T47D (cell line): ENCODE measurements at regions not wholly inside any gene's neighbourhood (a gene's known extent, or its start where the extent isn't known, plus 50 kb on each side); places are given as distances from the start of the nearest gene placed in this dataset.

Experiments used
- DNase-seq, 2 experiments: peaks; one replicate each; pipeline versions ENCODE4 v3.0.0 to v3.0.0-alpha.2; 2011 to 2012; ENCODE audit warnings: low read depth in 1 of 2, low spot score in 1 of 2
- JUND ChIP-seq: IDR thresholded peaks from 2 replicates; pipeline ENCODE4 v1.6.1; 2012; ENCODE audit warnings: low read depth
- in situ Hi-C: cut with HindIII; loops from 2 replicates; pipeline ENCODE4 v1.10.0; 2016; ENCODE audit warnings: low sequenced_read_pairs, low pct_unique_long_range_greater_than_20kb

DNA sequence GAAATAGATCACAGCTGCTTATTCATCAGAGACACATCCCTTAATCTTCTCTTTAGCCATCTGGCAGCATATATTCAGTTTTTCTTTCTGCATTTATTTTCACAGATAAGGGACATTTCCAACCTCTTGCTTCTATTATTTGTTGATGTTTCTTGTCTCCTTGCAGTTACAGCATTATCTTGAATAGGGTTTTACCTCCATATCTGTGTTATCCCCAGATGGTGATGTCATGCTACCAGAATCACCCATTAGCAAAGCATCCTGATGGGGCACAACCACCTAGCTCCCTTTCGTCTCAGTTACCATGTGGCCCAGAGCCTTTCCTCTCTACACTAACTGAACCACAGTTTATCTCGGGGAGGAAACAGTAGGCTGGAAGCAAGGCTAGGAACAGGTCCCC lies 483.9 kb downstream of the FOXO1 start:
- no peak for TF ChIP-seq JUND
- in situ Hi-C loops = no loop called here
- DNase-seq = no peak

- TF ChIP-seq JUND = no peak
- no peak for DNase-seq
- in situ Hi-C loops = no loop called here
Observed at GRCh38 chr13:40185414-40185813, 481.0 kb downstream of the FOXO1 start.

- in situ Hi-C loops = no loop called here
- DNase-seq = no peak
- TF ChIP-seq JUND = no peak
Observed at GRCh38 chr13:40186041-40186440, 480.4 kb downstream of the FOXO1 start.

GRCh38 chr13:40186626-40187323 lies 479.7 kb downstream of the FOXO1 start:
- DNase-seq = no peak
- TF ChIP-seq JUND = no peak
- in situ Hi-C loops = no loop called here

GRCh38 chr13:40187324-40187795 lies 479.1 kb downstream of the FOXO1 start:
- TF ChIP-seq JUND = no peak
- no peak for DNase-seq
- in situ Hi-C loops = no loop called here

GRCh38 chr13:40187841-40188591 lies 478.4 kb downstream of the FOXO1 start:
- no peak for DNase-seq
- TF ChIP-seq JUND = no peak
- in situ Hi-C loops = no loop called here

GRCh38 chr13:40189426-40189825 lies 477.0 kb downstream of the FOXO1 start:
- in situ Hi-C loops = no loop called here
- no peak for TF ChIP-seq JUND
- DNase-seq = no peak

GRCh38 chr13:40189898-40190630 lies 476.4 kb downstream of the FOXO1 start:
- TF ChIP-seq JUND = no peak
- DNase-seq = no peak
- in situ Hi-C loops = no loop called here

DNA sequence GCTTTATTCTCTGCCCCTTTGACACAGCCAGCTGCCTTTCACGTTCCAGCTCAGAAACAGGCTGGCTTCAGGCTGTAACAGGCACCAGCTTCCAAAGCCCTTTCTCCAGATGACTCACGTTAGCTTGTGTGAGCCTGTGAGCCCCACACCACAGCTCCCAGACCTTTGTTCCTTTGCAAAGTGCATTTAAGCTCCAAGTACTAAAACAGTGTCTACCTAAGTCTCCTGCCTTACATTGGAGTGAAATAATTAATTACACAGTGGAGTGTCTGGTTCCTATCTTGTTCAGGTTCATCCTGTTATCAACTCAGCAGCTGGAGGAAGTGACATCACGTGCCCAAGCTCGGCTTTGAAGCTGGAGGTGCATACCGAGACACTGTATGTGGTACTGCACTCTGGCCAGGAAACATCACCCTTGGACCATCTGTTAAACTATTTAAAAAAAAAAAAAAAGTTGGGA lies 475.8 kb downstream of the FOXO1 start:
- in situ Hi-C loops = no loop called here
- no peak for DNase-seq
- no peak for TF ChIP-seq JUND

DNA sequence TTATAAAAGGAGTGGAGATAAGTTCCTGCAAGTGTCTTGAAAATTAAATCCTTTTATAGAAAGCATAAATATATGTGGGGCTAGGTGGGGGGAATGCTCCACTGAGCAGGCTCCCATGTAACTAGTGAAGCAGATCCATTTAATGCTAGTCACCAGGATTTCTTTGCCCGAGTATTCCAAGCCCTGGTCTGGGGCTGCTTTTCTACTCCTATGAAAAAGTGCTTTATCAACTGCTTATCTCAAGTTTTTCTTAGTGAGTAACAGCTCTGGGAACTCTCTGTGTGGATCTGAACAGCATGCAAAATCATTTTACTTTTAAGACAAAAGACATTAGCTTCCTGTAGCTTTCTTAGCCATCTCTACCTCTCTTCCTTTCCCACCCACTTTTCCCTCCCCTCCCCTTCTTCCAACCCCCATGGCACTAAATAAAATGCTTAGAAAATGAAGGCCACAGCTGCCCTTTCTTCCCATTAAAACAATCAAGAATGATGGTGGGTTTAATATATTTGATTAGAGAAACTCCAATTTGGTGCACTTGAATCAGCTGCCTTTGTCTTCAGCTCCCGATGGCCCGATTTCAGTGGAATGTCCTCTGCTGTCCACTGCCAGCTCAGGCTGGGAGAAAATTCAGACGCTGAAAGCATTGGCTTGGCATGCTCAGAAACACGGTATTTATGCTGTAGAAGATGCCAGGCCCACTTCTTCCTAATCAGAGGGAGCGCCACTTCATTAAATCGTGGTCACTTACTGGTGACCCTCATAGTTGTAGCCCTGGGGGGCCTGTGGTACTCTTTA lies 475.1 kb downstream of the FOXO1 start:
- DNase-seq = no peak
- in situ Hi-C loops = no loop called here
- no peak for TF ChIP-seq JUND

- in situ Hi-C loops = no loop called here
- TF ChIP-seq JUND = no peak
- no peak for DNase-seq
Observed at GRCh38 chr13:40192452-40192851, 474.0 kb downstream of the FOXO1 start.

GRCh38 chr13:40192858-40193257 lies 473.6 kb downstream of the FOXO1 start:
- in situ Hi-C loops = no loop called here
- DNase-seq = no peak
- TF ChIP-seq JUND = no peak
